ENCODE measurements at regions not wholly inside any gene's neighbourhood (a gene's known extent, or its start where the extent isn't known, plus 50 kb on each side); places are given as distances from the start of the nearest gene placed in this dataset.

DNA sequence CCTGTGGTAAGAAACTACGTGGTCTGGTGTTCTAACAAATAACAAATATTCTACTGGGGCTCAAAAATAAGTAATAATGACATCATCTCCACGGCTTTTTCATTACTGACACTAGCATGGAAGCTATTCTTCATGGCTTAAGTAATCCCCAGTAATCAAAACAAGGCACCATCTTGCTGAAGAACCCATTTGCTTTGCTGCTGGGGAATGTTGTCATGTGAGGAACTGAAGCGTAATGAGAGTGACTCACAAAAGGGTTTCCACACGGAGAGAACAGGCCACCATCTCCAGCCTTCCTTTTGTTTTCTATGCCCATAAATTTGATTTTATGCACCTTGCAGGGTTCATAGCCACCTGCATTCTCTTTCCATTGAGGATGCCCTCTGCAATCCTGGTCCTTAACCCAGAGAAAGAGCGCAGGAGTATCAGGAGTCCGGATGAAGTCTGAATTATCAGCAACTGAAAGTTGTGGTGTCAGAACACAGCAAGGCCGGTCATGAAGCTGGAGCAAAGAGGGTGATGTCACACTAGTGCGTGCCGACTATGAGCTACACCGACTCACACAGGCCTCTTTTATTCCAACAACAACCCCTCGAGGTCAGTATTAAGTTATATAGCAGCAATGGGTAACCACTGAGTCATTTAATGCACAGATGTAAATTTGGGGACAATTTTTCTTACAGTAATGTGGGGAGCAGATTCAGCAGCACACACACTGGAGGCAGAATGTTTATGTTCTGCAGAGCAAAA is 173.7 kb upstream of the SSTR4 start:
- H2BK15ac ChIP-seq (ENCODE audit: low read depth, low read length), result no peak overlapping the region
- H3K4ac ChIP-seq (ENCODE audit: low read depth, low read length), result no peak overlapping the region
- H3K4me1 ChIP-seq (ENCODE audit: control insufficient read depth, insufficient read depth, low read length), result no peaks in the 10 kb centered on the region
- CTCF ChIA-PET, result no interaction called here
- intact Hi-C loops (cut with micrococcal nuclease) (no loop called here), in situ Hi-C loops (cut with MboI; ENCODE audit: low sequenced_read_pairs) (no loop called here), dilution Hi-C loops (cut with HindIII; ENCODE audit: low sequenced_read_pairs, unreplicated experiment) (no loop called here)
- H4K20me1 ChIP-seq (ENCODE audit: insufficient read depth, low read length), result no peaks in the 10 kb centered on the region
- ATAC-seq (ENCODE audit: low read depth) (no peak), DNase-seq (peak; percentile 10)
- H2BK120ac ChIP-seq (ENCODE audit: low read depth, low read length), result no peak overlapping the region
- no peak overlapping the region for H3K23ac ChIP-seq (ENCODE audit: low read depth, low read length)
- H4K5ac ChIP-seq (ENCODE audit: low read depth, low read length), result no peak overlapping the region
- H3K27ac ChIP-seq (ENCODE audit: insufficient read depth, low read length), result no peak overlapping the region
- BruUV-seq (replicated peaks), result no TSS peak
- no peak overlapping the region for H3K14ac ChIP-seq (replicated peaks; ENCODE audit: low read depth, low read length)
- H2AK5ac ChIP-seq (ENCODE audit: low read depth, low read length), result no peak overlapping the region
- no peak overlapping the region for H3K9ac ChIP-seq (ENCODE audit: low read depth, low read length)
- no peak overlapping the region for H2BK20ac ChIP-seq (ENCODE audit: low read depth, low read length)
- H3K4me2 ChIP-seq (ENCODE audit: low read depth, low read length), result no peak overlapping the region
- H3K56ac ChIP-seq (ENCODE audit: extremely low read depth, insufficient read depth, low read length), result no peak overlapping the region
- no peaks in the 10 kb centered on the region for H3K79me1 ChIP-seq (ENCODE audit: low read depth in 1 of 2, low read length in 2 of 2)
- TF ChIP-seq MXI1 (IDR thresholded peaks at IDR 0.05; ENCODE audit: borderline replicate concordance, low read depth, low read length), result no peak
- TF ChIP-seq, protein P1, sequence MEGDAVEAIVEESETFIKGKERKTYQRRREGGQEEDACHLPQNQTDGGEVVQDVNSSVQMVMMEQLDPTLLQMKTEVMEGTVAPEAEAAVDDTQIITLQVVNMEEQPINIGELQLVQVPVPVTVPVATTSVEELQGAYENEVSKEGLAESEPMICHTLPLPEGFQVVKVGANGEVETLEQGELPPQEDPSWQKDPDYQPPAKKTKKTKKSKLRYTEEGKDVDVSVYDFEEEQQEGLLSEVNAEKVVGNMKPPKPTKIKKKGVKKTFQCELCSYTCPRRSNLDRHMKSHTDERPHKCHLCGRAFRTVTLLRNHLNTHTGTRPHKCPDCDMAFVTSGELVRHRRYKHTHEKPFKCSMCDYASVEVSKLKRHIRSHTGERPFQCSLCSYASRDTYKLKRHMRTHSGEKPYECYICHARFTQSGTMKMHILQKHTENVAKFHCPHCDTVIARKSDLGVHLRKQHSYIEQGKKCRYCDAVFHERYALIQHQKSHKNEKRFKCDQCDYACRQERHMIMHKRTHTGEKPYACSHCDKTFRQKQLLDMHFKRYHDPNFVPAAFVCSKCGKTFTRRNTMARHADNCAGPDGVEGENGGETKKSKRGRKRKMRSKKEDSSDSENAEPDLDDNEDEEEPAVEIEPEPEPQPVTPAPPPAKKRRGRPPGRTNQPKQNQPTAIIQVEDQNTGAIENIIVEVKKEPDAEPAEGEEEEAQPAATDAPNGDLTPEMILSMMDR (conservative IDR thresholded peaks at IDR 0.05; ENCODE audit: low read depth, low read length), result no peak
- no peak for TF ChIP-seq RAD21 (IDR thresholded peaks at IDR 0.05; ENCODE audit: low read length)
- TF ChIP-seq MAZ (IDR thresholded peaks at IDR 0.05; ENCODE audit: borderline replicate concordance, low read depth, low read length), result no peak
- TF ChIP-seq MAFK (IDR thresholded peaks at IDR 0.05; ENCODE audit: low read depth, low read length), result no peak
- TF ChIP-seq BHLHE40 (IDR thresholded peaks at IDR 0.05; ENCODE audit: low read depth, low read length), result no peak
- no peak for TF ChIP-seq POLR2A (IDR thresholded peaks at IDR 0.05; ENCODE audit: low read depth, low read length)
- TF ChIP-seq NFE2L2 (IDR thresholded peaks at IDR 0.05; ENCODE audit: low read depth, low read length), result no peak
- no peak for TF ChIP-seq RFX5 (IDR thresholded peaks at IDR 0.05; ENCODE audit: low read depth, low read length)
- TF ChIP-seq CEBPB (IDR thresholded peaks at IDR 0.05; ENCODE audit: low read depth, low read length), result no peak
- TF ChIP-seq, protein P2, sequence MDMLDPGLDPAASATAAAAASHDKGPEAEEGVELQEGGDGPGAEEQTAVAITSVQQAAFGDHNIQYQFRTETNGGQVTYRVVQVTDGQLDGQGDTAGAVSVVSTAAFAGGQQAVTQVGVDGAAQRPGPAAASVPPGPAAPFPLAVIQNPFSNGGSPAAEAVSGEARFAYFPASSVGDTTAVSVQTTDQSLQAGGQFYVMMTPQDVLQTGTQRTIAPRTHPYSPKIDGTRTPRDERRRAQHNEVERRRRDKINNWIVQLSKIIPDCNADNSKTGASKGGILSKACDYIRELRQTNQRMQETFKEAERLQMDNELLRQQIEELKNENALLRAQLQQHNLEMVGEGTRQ (IDR thresholded peaks at IDR 0.05; ENCODE audit: low read depth, low read length), result no peak
- no peak for TF ChIP-seq CHD1 (IDR thresholded peaks at IDR 0.05; ENCODE audit: low read depth, low read length)
- no peak for TF ChIP-seq SMC3 (IDR thresholded peaks at IDR 0.05; ENCODE audit: low read depth, low read length)
- no peak for TF ChIP-seq FOS (IDR thresholded peaks at IDR 0.05; ENCODE audit: low read depth, low read length)
- TF ChIP-seq RCOR1 (IDR thresholded peaks at IDR 0.05; ENCODE audit: insufficient replicate concordance, low read length), result no peak
- TF ChIP-seq, protein P3, sequence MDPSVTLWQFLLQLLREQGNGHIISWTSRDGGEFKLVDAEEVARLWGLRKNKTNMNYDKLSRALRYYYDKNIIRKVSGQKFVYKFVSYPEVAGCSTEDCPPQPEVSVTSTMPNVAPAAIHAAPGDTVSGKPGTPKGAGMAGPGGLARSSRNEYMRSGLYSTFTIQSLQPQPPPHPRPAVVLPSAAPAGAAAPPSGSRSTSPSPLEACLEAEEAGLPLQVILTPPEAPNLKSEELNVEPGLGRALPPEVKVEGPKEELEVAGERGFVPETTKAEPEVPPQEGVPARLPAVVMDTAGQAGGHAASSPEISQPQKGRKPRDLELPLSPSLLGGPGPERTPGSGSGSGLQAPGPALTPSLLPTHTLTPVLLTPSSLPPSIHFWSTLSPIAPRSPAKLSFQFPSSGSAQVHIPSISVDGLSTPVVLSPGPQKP (IDR thresholded peaks at IDR 0.05; ENCODE audit: borderline replicate concordance, low read depth, low read length), result no peak
- H3K9me3 ChIP-seq (ENCODE audit: control insufficient read depth, insufficient read depth, low read length), result no peaks in the 10 kb centered on the region
- whole genome bisulfite sequencing, 2 experiments (ENCODE audit: extremely low coverage in 2 of 2, insufficient read length in 1 of 2), result no CpG with 5 or more reads among the region's 11 CpGs
- no peak overlapping the region for H4K91ac ChIP-seq (ENCODE audit: insufficient read depth, low read depth, low read length)
- no peak overlapping the region for H2AFZ ChIP-seq (replicated peaks; ENCODE audit: low read length, poor library complexity)
- no peak overlapping the region for H3K4me3 ChIP-seq (ENCODE audit: insufficient read depth, low read depth, low read length)
- no peak overlapping the region for H2AK9ac ChIP-seq (replicated peaks; ENCODE audit: low read depth, low read length, poor library complexity)
- H3K36me3 ChIP-seq (ENCODE audit: control insufficient read depth, insufficient read depth, low read length), result no peaks in the 10 kb centered on the region
- no peaks in the 10 kb centered on the region for H3K9me1 ChIP-seq (ENCODE audit: insufficient read depth, low read length)
- H3K27me3 ChIP-seq (ENCODE audit: control insufficient read depth, insufficient read depth, low read length), result peaks cover 4% of the 10 kb centered on the region; the same call in 1 of the 2 replicates
- H2BK5ac ChIP-seq (ENCODE audit: low read depth, low read length, poor library complexity, severe bottlenecking), result no peak overlapping the region
- POLR2A ChIA-PET (ENCODE audit: unreplicated experiment), result no interaction called here
- no peak overlapping the region for H4K8ac ChIP-seq (ENCODE audit: low read depth in 2 of 2, low read length in 2 of 2)
- no peak overlapping the region for H3K18ac ChIP-seq (ENCODE audit: low read depth, low read length)
